ENCODE measurements at regions not wholly inside any gene's neighbourhood (a gene's known extent, or its start where the extent isn't known, plus 50 kb on each side); places are given as distances from the start of the nearest gene placed in this dataset.
"Not testable (repeated sequence)": the region's sequence is repeated elsewhere in the genome, so short reads cannot be mapped to it uniquely, and the experiment has no call there.

- no peak for DNase-seq (ENCODE audit: low spot score)
These were observed 536.4 kb upstream of the PTBP2 start for GRCh38 chr1:96185181-96185580.

- DNase-seq (ENCODE audit: low spot score): no peak
These were observed 534.6 kb upstream of the PTBP2 start for GRCh38 chr1:96187020-96187419.

GRCh38 chr1:96191165-96191564 is 530.4 kb upstream of the PTBP2 start:
- DNase-seq (ENCODE audit: low spot score): no peak

GRCh38 chr1:96206451-96206850 is 515.1 kb upstream of the PTBP2 start:
- no peak for DNase-seq (ENCODE audit: low spot score)

GRCh38 chr1:96207936-96208335 is 513.6 kb upstream of the PTBP2 start:
- no peak for DNase-seq (ENCODE audit: low spot score)

- no peak for DNase-seq (ENCODE audit: low spot score)
These were observed 513.2 kb upstream of the PTBP2 start for GRCh38 chr1:96208428-96208827.

GRCh38 chr1:96210054-96210453 is 511.5 kb upstream of the PTBP2 start:
- no peak for DNase-seq (ENCODE audit: low spot score)

GRCh38 chr1:96211202-96211601 is 510.4 kb upstream of the PTBP2 start:
- DNase-seq (ENCODE audit: low spot score): no peak

GRCh38 chr1:96214982-96215381 is 506.6 kb upstream of the PTBP2 start:
- no peak for DNase-seq (ENCODE audit: low spot score)

- no peak for DNase-seq (ENCODE audit: low spot score)
These were observed 500.9 kb upstream of the PTBP2 start for GRCh38 chr1:96220651-96221050.

GRCh38 chr1:96222701-96223100 is 498.9 kb upstream of the PTBP2 start:
- DNase-seq (ENCODE audit: low spot score): no peak

- DNase-seq (ENCODE audit: low spot score): not testable (repeated sequence)
These were observed 497.4 kb upstream of the PTBP2 start for GRCh38 chr1:96224229-96224628.

GRCh38 chr1:96233422-96233821 is 488.2 kb upstream of the PTBP2 start:
- no peak for DNase-seq (ENCODE audit: low spot score)

GRCh38 chr1:96234299-96234698 is 487.3 kb upstream of the PTBP2 start:
- peak; percentile 49 for DNase-seq (ENCODE audit: low spot score)

GRCh38 chr1:96236156-96236739 is 485.3 kb upstream of the PTBP2 start:
- peak; percentile 70 for DNase-seq (ENCODE audit: low spot score)

- no peak for DNase-seq (ENCODE audit: low spot score)
These were observed 483.2 kb upstream of the PTBP2 start for GRCh38 chr1:96238426-96238825.

GRCh38 chr1:96240438-96240837 is 481.1 kb upstream of the PTBP2 start:
- DNase-seq (ENCODE audit: low spot score): no peak

GRCh38 chr1:96253246-96254035 is 468.1 kb upstream of the PTBP2 start:
- no peak for DNase-seq (ENCODE audit: low spot score)

- DNase-seq (ENCODE audit: low spot score): no peak
These were observed 465.3 kb upstream of the PTBP2 start for GRCh38 chr1:96256130-96256790.

- DNase-seq (ENCODE audit: low spot score): no peak
These were observed 462.2 kb upstream of the PTBP2 start for GRCh38 chr1:96259399-96259798.

GRCh38 chr1:96281491-96281890 is 440.1 kb upstream of the PTBP2 start:
- no peak for DNase-seq (ENCODE audit: low spot score)

GRCh38 chr1:96290033-96290432 is 431.6 kb upstream of the PTBP2 start:
- no peak for DNase-seq (ENCODE audit: low spot score)

GRCh38 chr1:96290801-96291200 is 430.8 kb upstream of the PTBP2 start:
- no peak for DNase-seq (ENCODE audit: low spot score)

Measured in A172 (cell line).